HEK293 (cell line): ENCODE measurements at regions not wholly inside any gene's neighbourhood (a gene's known extent, or its start where the extent isn't known, plus 50 kb on each side); places are given as distances from the start of the nearest gene placed in this dataset.

Experiments used
- CTCF ChIA-PET: fragments of 350-600 bp; formaldehyde crosslinking; extraction: SDS; loops from one replicate; lab custom pipeline; 2021; ENCODE audit warnings: antibody characterized with exemption; lab: Yijun Ruan, JAX
- POLR2A ChIA-PET: fragments of 300-600 bp; formaldehyde crosslinking; extraction: SDS; loops from one replicate; lab custom pipeline; 2020; ENCODE audit warnings: antibody characterized with exemption, inconsistent platforms; lab: Yijun Ruan, JAX
- H3K27ac ChIP-seq: fragments of 200-500 bp; sonication (Bioruptor generic); 2 replicates; pipeline ENCODE4 v1.5.1; 2014; ENCODE audit warnings: low read depth, low read length, control low read depth, inconsistent platforms; ENCODE audit errors: extremely low read depth
- H3K36me3 ChIP-seq, 2 experiments: fragments of 200-500 bp in 1 of 2; sonication (Bioruptor generic) in 1 of 2; 1 replicate in 1 of 2; 2 replicates in 1 of 2; pipeline ENCODE4 v1.5.1; 2014 to 2017; ENCODE audit warnings: inconsistent platforms in 2 of 2, low read length in 2 of 2; ENCODE audit not compliant: control insufficient read depth in 2 of 2, insufficient read depth in 1 of 2
- H3K4me1 ChIP-seq: fragments of 200-500 bp; sonication (Bioruptor generic); 2 replicates; pipeline ENCODE4 v1.5.1; 2014; ENCODE audit warnings: mild to moderate bottlenecking, low read length, inconsistent platforms; ENCODE audit not compliant: control insufficient read depth, insufficient read depth
- H3K4me3 ChIP-seq: 2 replicates; pipeline ENCODE4 v1.5.1; 2011; ENCODE audit warnings: low read depth, mild to moderate bottlenecking, control low read depth, low read length, moderate library complexity
- H3K9me3 ChIP-seq: fragments of 200-500 bp; sonication (Bioruptor generic); 2 replicates; pipeline ENCODE4 v1.5.1; 2014; ENCODE audit warnings: low read depth, low read length, inconsistent platforms; ENCODE audit not compliant: control insufficient read depth, insufficient read depth
- EGR2 ChIP-seq: fragments of 450-650 bp; formaldehyde crosslinking; IDR thresholded peaks from 2 replicates; pipeline ENCODE4 v1.5.1; 2016; ENCODE audit warnings: low read depth, missing biosample characterization, missing genetic modification characterization
- HIC1 ChIP-seq: fragments of 450-650 bp; formaldehyde crosslinking; IDR thresholded peaks from 2 replicates; pipeline ENCODE4 v1.5.1; 2016; ENCODE audit warnings: missing biosample characterization, missing genetic modification characterization
- MZF1 ChIP-seq: fragments of 450-650 bp; formaldehyde crosslinking; IDR thresholded peaks from 2 replicates; pipeline ENCODE4 v1.5.1; 2017; ENCODE audit warnings: missing biosample characterization, missing genetic modification characterization, borderline replicate concordance
- OSR2 ChIP-seq: fragments of 450-650 bp; formaldehyde crosslinking; IDR thresholded peaks from 2 replicates; pipeline ENCODE4 v1.5.1; 2016; ENCODE audit warnings: missing biosample characterization, missing genetic modification characterization
- OVOL3 ChIP-seq: fragments of 450-650 bp; formaldehyde crosslinking; IDR thresholded peaks from 2 replicates; pipeline ENCODE4 v1.5.1; 2016; ENCODE audit warnings: missing biosample characterization, missing genetic modification characterization
- SP2 ChIP-seq: fragments of 450-650 bp; formaldehyde crosslinking; IDR thresholded peaks from 2 replicates; pipeline ENCODE4 v1.5.1; 2016; ENCODE audit warnings: missing biosample characterization, missing genetic modification characterization
- ZBTB11 ChIP-seq: fragments of 450-650 bp; formaldehyde crosslinking; conservative IDR thresholded peaks from 2 replicates; pipeline ENCODE4 v1.5.1; 2016; ENCODE audit warnings: low read depth, missing biosample characterization, missing genetic modification characterization
- ZBTB20 ChIP-seq: fragments of 450-650 bp; formaldehyde crosslinking; IDR thresholded peaks from 2 replicates; pipeline ENCODE4 v1.5.1; 2016; ENCODE audit warnings: missing biosample characterization, missing genetic modification characterization
- ZNF112 ChIP-seq: fragments of 450-650 bp; formaldehyde crosslinking; IDR thresholded peaks from 2 replicates; pipeline ENCODE4 v1.5.0; 2017; ENCODE audit warnings: missing biosample characterization, missing genetic modification characterization
- ZNF114 ChIP-seq: fragments of 450-650 bp; formaldehyde crosslinking; IDR thresholded peaks from 2 replicates; pipeline ENCODE4 v1.5.0; 2017; ENCODE audit warnings: missing biosample characterization, missing genetic modification characterization
- ZNF266 ChIP-seq: fragments of 450-650 bp; formaldehyde crosslinking; IDR thresholded peaks from 2 replicates; pipeline ENCODE4 v1.5.1; 2016; ENCODE audit warnings: missing biosample characterization, missing genetic modification characterization, low read depth
- ZNF311 ChIP-seq: fragments of 450-650 bp; formaldehyde crosslinking; IDR thresholded peaks from 2 replicates; pipeline ENCODE4 v1.5.1; 2017; ENCODE audit warnings: missing biosample characterization, missing genetic modification characterization, borderline replicate concordance
- ZNF398 ChIP-seq: fragments of 450-650 bp; formaldehyde crosslinking; IDR thresholded peaks from 2 replicates; pipeline ENCODE4 v1.5.1; 2017; ENCODE audit warnings: missing biosample characterization, missing genetic modification characterization
- ZNF423 ChIP-seq: fragments of 450-650 bp; formaldehyde crosslinking; IDR thresholded peaks from 2 replicates; pipeline ENCODE4 v1.5.1; 2016; ENCODE audit warnings: missing biosample characterization, missing genetic modification characterization
- ZNF645 ChIP-seq: fragments of 450-650 bp; formaldehyde crosslinking; IDR thresholded peaks from 2 replicates; pipeline ENCODE4; 2016; ENCODE audit warnings: missing biosample characterization, missing genetic modification characterization
- ZNF704 ChIP-seq: fragments of 450-650 bp; formaldehyde crosslinking; IDR thresholded peaks from 2 replicates; pipeline ENCODE4 v1.5.1; 2016; ENCODE audit warnings: missing biosample characterization, missing genetic modification characterization
- ZNF792 ChIP-seq: fragments of 450-650 bp; formaldehyde crosslinking; IDR thresholded peaks from 2 replicates; pipeline ENCODE4 v1.5.1; 2016; ENCODE audit warnings: missing biosample characterization, missing genetic modification characterization
- ZSCAN30 ChIP-seq: fragments of 450-650 bp; IDR thresholded peaks from 2 replicates; pipeline ENCODE4 v1.5.1; 2018; ENCODE audit warnings: missing biosample characterization, mild to moderate bottlenecking, missing genetic modification characterization, moderate library complexity

GRCh38 chr6:134640229-134640628 is 309.7 kb downstream of the ALDH8A1 start:
- TF ChIP-seq MZF1, result no peak
- no peak for TF ChIP-seq OSR2 (tag by site-specific recombination)
- no peak for TF ChIP-seq SP2
- no peak for TF ChIP-seq ZNF311 (tag by site-specific recombination)
- TF ChIP-seq ZNF112 (tag by site-specific recombination), result no peak
- TF ChIP-seq ZNF792 (tag by site-specific recombination), result no peak
- TF ChIP-seq EGR2 (tag by site-specific recombination), result no peak
- no peak for TF ChIP-seq ZSCAN30 (tag by site-specific recombination)
- TF ChIP-seq OVOL3 (tag by site-specific recombination), result no peak
- TF ChIP-seq ZNF645 (tag by site-specific recombination), result no peak
- no peak for TF ChIP-seq ZNF423
- no peak for TF ChIP-seq ZNF266 (tag by site-specific recombination)
- no peak for TF ChIP-seq HIC1 (tag by site-specific recombination)
- no peak for TF ChIP-seq ZBTB11 (tag by site-specific recombination)
- no peak for TF ChIP-seq ZBTB20 (tag by site-specific recombination)
- no peak for TF ChIP-seq ZNF114 (tag by site-specific recombination)
- no peak for TF ChIP-seq ZNF398
- TF ChIP-seq ZNF704, result no peak
- TF ChIP-seq, all 188 proteins: peak for 0
- Histone ChIP-seq H3K4me3 (no peak overlapping the region), H3K9me3 (no peaks in the 10 kb centered on the region), H3K36me3 (no peaks in the 10 kb centered on the region), H3K27ac (no peak overlapping the region), H3K4me1 (no peaks in the 10 kb centered on the region)
- POLR2A ChIA-PET, result interaction anchor here (0.8 to 0.9 kb wide), 2 partner anchors 55 to 466 kb away, joined by 3 to 7 read pairs; no protein-coding TSS in a partner anchor
- CTCF ChIA-PET, result interaction anchor here (0.6 to 6.6 kb wide), 50 partner anchors 9 to 484 kb away, joined by 3 to 54 read pairs (median 4); no protein-coding TSS in a partner anchor
